ENCODE measurements at regions not wholly inside any gene's neighbourhood (a gene's known extent, or its start where the extent isn't known, plus 50 kb on each side); places are given as distances from the start of the nearest gene placed in this dataset.

GRCh38 chr4:46520361-46520760 is 130.4 kb upstream of the GABRA2 start:
- TF ChIP-seq CTCF (optimal IDR thresholded peaks at IDR 0.05 in 1 of 3, IDR thresholded peaks at IDR 0.05 in 1 of 3, conservative IDR thresholded peaks at IDR 0.05 in 1 of 3; ENCODE audit: extremely low read depth in 1 of 3, insufficient read depth in 2 of 3, low read length in 3 of 3) (no peak), EZH2 (IDR thresholded peaks at IDR 0.05; ENCODE audit: low read length) (no peak)

All from keratinocyte (primary cell).